NAMALWA (cell line): ENCODE measurements at regions not wholly inside any gene's neighbourhood (a gene's known extent, or its start where the extent isn't known, plus 50 kb on each side); places are given as distances from the start of the nearest gene placed in this dataset.

Experiments
- DNase-seq: peaks from one replicate; pipeline ENCODE4 v3.0.0-alpha.2; 2015; ENCODE audit warnings: low spot score

- no peak for DNase-seq
Observed at GRCh38 chr12:62127516-62127915, 132.7 kb upstream of the USP15 start.

GRCh38 chr12:62128175-62128975, 131.8 kb upstream of the USP15 start:
- no peak for DNase-seq

GRCh38 chr12:62129291-62129690, 130.9 kb upstream of the USP15 start:
- DNase-seq = no peak

GRCh38 chr12:62130402-62130801, 129.8 kb upstream of the USP15 start:
- DNase-seq = no peak

GRCh38 chr12:62130834-62131552, 129.2 kb upstream of the USP15 start:
- DNase-seq = no peak

GRCh38 chr12:62133440-62133839, 126.8 kb upstream of the USP15 start:
- no peak for DNase-seq

GRCh38 chr12:62135553-62136200, 124.5 kb upstream of the USP15 start:
- no peak for DNase-seq

GRCh38 chr12:62136496-62136895, 123.7 kb upstream of the USP15 start:
- DNase-seq = no peak

- DNase-seq = no peak
Observed at GRCh38 chr12:62138527-62138926, 121.7 kb upstream of the USP15 start.

GRCh38 chr12:62146318-62146717, 113.9 kb upstream of the USP15 start:
- DNase-seq = no peak

- no peak for DNase-seq
Observed at GRCh38 chr12:62158013-62158412, 102.2 kb upstream of the USP15 start.

- no peak for DNase-seq
Observed at GRCh38 chr12:62158461-62159360, 101.5 kb upstream of the USP15 start.

GRCh38 chr12:62162214-62162613, 98.0 kb upstream of the USP15 start:
- no peak for DNase-seq

GRCh38 chr12:62163368-62163767, 96.8 kb upstream of the USP15 start:
- DNase-seq = no peak

GRCh38 chr12:62164036-62164435, 96.2 kb upstream of the USP15 start:
- no peak for DNase-seq

- DNase-seq = no peak
Observed at GRCh38 chr12:62166525-62166924, 93.7 kb upstream of the USP15 start.

GRCh38 chr12:62168411-62168810, 91.8 kb upstream of the USP15 start:
- no peak for DNase-seq

- DNase-seq = no peak
Observed at GRCh38 chr12:62170241-62170640, 90.0 kb upstream of the USP15 start.

GRCh38 chr12:62190689-62191490, 69.3 kb upstream of the USP15 start:
- DNase-seq = no peak

- DNase-seq = no peak
Observed at GRCh38 chr12:62191491-62192179, 68.6 kb upstream of the USP15 start.
